NCI-H187 (cell line): ENCODE measurements at regions not wholly inside any gene's neighbourhood (a gene's known extent, or its start where the extent isn't known, plus 50 kb on each side); places are given as distances from the start of the nearest gene placed in this dataset.

ENCODE experiments used
- DNase-seq, 2 experiments: peaks; one replicate each; lab custom pipeline; 2025; lab: John Stamatoyannopoulos, UW

DNA sequence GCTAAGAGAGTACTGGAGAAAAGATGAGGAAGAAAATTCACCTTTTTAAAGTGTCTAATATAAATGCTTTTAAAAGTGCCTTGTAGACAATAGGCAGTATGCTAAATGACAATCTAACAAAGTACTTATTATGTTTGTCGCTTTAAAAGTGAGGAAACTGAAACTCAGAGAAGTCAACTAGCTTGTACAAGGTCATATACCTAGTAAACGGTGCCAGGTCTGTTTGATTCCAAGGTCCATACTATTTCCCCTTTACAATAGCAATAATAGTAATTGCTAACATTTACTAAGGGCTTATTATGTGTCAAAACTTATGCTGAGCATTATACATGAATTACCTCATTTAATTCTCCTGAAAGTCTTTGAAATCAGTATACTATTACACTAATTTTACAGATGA is 328.6 kb upstream of the SLC24A2 start:
- DNase-seq: no peak

DNA sequence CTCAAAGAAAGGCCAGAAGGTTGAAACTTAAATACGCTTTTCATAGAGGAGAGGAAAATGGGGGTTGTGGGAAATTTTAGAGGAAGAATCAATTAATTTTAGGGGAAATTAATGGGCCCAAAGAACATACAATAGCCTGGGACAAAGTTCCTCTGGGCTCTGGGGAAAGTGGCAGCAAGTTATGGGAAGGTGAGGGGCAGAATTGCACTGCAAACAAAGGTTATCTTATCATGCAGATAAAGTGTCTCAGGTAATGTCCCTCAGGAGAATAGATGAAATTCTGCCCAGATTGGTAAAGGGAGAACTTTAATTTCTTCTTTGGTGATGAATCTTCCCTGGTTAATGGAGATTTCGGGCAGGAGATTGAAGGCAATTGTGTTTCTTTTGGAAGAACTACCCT is 326.1 kb upstream of the SLC24A2 start:
- DNase-seq: no peak

DNA sequence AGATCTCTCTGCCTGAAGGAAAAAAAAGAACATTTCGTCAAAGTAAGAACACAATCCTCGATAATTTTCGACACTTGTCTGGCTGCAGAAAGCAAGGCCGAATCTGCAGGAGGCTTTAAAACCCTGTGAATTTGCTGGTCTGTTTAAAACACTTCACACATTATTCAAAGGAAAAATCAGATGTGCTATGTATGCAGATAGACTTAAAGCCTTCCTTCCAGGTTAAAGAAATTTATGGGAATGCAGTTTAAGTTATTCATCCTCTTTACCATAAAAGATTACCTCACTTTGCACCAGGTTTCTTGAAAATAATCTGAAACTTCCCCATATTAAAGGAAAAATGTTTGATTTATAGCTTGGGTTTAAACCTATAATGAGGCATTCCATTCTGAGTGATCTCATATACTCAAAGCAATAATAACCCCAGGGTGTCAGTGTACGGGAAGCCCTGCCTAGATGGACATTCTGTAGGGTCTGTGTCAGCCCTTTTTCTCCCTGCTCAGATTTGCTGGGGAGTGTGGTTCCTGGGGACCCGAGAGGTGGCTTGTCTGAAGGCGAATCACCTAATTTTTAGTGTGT is 323.5 kb upstream of the SLC24A2 start:
- DNase-seq: no peak

DNA sequence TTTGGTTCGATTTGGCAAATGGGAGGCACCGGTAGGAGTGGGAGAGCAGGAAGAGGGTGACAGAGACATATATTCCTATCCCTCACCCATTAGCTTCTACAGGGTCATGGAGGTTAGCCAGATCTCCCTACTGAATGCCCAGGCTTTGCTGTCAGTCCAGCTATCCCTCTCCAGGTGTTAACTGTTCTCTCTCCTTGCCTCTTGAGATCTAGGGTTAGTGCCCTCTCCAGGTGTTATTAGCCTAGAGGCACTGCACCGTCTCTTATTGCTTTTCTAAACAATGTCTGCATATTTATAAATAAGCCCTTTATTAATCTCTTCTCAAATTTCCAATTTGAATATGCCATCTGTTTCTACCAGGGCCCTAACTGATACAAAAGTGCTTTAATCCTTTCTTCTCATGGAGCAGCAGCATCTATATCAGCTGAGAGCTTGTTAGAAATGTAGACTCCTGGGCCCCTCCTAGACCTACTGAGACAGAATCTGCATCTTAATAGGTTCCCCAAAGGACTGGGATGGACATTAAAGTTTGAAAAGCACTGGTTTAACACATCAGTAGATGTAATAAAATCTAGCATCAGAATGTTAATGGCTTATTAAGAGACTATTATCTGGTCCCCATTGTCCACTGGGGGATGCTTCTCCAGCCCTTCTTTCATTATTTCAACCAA is 322.5 kb upstream of the SLC24A2 start:
- DNase-seq: no peak

DNA sequence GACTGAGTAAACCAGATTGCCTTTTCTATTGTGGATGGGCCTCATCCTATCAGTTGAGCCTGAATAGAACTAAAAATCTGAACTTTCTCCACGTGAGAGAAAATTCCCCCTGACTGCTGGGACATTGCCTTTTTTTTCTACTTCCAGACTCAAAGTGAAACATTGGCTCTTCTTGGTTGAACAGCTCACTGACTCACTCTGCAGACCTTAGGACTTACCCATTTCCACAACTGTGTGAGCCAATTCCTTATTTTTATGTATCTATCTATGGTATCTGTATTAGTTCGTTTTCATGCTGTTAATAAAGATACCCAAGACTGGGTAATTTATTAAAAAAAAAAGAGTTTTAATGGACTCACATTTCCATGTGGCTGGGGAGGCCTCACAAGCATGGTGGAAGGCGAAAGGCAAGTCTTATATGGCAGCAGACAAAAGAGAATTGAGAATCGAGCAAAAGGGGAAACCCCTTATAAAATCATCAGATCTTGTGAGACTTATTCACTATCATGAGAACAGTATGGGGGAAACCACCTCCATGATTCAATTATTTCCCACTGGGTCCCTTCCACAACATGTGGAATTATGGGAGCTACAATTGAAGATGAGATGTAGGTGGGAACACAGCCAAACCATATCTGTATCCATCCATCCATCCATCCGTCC is 306.7 kb upstream of the SLC24A2 start:
- no peak for DNase-seq

DNA sequence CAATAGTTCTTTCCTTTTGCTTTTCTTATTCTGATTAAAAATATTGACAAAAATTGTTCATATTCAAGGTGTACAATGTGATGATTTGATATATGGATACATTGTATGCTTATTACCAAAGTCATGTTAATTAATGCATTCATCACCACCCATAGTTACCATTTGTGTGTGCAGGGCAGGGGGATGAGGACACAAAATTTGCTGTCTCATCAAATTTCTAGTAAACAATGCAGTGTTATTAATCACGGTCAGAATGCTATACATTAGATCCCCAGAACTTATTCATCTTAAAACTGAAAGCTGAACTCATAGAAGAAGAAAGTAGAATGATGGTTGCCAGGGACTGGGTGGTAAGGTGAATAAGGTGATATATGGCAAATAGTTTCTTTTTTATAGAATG is 303.7 kb upstream of the SLC24A2 start:
- DNase-seq: no peak

DNA sequence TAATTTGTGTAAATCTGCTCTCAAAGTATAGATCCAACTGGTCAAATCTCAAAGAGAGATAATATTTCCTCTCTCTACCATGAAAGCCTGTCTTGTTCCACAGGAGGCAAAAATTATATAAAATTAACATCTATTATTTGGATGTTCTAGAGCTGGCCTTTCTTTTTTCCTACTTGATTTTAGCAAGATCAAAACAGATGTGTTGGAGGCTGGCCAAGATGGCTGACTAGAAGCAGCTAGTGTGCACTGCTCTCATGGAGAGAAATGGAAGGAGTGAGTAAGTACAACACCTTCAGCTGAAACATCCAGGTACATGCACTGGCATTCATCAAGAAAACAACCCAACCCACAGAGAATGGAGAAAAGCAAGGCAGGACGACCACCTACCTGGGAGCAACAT is 298.6 kb upstream of the SLC24A2 start:
- no peak for DNase-seq

DNA sequence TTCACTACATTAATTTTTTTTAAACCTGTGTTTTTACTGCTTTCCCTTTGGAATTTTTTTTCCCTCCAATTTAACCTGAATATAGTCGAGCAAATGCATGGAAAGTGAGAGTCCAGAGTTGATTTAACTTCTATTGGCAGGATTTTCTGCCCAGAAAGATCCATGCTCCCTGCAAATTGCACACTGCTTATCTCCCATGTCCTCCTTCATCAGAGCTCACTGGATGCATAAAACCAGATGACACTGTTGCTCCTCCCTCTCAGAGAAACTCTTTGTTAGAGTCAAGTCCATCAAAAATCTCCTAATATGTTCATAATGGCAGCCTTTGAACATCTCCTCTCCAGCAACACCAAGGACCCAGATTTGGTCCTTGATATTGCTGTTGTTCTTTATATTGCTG is 297.0 kb upstream of the SLC24A2 start:
- no peak for DNase-seq

DNA sequence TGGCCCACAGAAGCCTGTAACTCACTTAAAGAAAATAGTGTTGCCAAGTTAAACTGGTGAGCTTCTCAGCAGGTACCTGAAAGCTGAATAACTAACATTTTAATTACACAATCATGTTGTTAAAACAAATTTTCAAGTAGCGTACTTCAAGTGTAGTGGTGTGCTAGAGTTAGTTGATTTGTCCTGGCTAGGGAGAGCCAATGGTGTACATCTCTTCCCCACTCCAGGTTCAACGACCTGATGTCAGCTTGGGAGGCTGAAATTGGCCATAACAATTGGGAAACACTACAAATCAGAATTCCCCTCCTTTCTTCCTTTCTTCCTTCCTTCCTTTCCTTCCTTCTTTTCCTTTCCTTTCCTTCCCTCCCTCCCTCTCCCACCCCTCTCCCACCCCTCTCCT is 295.3 kb upstream of the SLC24A2 start:
- DNase-seq: no peak

DNA sequence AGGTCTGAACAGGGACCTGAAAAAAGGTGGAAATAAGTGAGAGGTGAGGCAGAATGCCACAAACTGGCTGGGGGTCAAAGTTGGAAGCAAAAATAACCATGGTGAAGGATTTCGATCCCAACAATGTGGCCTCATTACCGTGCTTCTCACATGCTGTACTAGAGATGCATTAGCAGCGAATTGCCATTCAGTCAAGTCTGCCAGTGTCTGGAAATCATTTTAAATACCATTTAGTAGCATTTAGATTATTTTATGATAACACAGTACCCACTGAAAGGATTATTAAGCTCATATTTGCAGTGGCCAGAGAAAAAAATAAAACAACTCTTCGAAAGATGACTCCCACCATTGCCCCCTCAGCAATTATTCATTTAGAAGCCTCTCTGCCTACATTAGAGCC is 294.6 kb upstream of the SLC24A2 start:
- DNase-seq: no peak

DNA sequence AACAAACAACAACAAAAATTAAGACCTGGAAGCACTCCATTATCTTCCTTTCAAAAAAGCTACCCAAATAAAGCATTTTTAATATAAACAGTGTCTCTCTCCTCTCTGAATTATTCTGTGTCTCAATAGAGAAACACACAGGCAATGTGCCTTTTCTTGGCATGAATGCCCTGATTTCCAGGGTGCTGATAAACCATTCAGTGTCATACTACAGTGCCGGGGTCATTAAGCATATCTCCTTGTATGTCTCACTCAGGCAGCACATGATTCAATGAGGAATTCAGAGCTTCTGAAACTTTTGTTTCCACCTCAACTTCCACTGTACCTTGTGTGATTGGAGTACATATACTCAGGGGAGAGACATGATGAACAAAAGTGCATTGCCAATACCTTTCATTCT is 294.0 kb upstream of the SLC24A2 start:
- no peak for DNase-seq

DNA sequence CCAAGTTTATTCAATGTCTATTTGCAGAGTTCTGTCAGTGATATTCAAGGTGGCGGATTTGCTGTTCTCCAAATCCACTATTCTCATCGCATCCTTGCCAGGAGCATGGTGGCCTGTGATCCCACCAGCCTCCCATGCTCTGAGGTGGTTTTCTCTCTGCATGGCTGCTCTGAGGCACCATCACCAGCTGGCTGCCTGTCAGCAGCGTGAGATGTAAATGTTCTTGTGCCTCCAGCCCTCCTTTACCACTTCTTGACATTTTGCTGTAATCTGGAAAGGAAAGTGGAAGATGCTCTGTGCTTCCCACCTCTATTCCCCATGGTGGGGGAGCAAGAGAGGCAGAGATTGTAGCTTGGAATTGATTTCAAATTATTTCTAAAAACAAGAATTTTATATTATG is 293.6 kb upstream of the SLC24A2 start:
- no peak for DNase-seq

DNA sequence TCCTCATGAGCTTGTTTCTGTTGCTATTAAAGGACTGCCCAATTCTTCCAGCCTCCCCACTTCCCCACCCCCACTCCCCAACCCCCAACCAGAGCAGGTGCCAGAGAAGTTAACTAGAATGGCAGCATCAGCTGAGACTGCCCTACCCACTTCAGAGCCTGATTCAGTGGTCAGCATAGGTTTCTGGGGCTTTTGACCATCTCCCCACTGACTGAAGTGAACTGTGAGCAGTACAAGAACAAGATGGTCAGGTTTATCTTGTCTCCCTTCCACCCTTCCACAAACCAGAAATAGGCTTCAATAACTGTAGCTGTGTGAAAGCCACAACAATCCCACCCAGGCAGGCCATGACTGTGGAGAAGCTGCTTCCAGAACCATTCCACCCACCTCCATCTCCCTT is 289.4 kb upstream of the SLC24A2 start:
- DNase-seq: no peak

DNA sequence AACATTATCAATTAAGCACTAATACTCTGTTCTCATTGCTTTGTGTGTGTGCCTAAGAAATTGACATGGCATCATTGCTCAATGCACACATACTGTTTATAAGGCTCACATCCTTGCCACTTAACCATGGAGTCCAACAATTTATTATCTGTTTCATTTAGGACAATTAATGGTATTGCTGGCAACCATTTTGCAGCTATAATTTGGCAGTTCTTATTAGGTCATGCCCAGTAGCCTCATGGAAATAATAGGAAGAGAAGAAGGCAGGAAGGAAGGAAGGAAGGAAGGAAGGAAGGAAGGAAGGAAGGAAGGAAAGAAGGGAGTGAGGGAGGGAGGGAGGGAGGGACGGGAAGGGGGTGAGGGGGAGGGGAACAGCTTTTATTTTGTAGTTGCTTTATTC is 285.5 kb upstream of the SLC24A2 start:
- no peak for DNase-seq

DNA sequence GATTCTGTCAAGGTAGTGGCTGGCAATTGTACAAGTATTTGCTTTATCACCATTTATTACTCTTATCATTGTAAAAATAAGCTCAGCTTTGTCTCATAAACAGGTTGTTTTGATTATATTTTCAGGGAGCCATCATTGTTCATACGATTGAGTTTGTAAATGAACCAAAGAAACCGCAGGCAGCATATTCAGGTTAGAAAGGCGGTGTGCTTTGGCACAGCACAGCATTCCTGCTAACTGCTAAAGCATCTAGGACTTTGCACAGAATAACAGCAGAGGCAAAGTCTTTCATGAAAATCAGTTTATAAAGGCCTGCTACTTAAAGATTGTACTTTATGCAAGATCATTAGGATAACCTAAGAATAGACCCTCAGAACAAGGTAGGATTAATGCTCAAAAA is 281.5 kb upstream of the SLC24A2 start:
- no peak for DNase-seq

DNA sequence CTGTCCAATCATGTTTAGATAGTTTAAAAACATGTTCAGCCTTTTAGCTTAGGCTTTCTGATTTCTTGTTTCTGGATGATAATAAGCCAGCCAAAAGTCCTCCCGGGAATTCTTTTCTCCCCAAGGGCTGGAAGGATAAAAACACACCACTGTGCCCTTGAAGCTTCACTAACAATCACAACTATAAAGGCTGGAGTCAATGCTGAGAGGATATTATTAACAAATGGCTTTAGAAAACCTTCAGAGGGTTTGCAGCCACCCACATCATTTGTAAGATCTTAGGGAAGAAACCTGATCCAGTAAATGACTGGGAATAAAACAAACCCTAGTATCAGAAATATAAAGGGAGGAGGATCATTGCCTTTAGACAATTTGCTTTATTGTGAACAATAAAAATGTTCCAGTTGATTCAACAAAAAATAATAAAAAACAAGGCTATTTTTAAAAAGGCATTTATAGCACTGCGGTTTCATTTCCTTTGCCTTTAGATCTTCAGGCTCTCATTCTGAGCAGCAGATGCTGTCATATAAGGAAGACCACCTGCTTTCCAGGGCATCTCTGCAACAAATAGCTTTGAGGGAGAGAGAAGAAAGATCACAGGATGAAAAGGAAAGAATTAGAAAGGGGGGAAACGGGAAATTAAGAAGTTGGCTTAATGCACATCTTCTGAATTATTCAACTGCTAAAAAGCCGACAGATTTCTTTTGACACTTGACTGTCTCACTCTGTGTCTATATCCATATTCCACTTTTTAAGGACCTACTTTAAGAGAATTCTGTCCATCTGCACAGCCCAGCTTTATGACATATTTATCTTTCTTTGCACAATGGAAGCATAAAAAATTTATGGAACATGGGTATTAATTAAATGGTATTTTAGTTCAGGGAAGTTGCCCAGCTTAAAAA is 277.2 kb upstream of the SLC24A2 start:
- DNase-seq: no peak

DNA sequence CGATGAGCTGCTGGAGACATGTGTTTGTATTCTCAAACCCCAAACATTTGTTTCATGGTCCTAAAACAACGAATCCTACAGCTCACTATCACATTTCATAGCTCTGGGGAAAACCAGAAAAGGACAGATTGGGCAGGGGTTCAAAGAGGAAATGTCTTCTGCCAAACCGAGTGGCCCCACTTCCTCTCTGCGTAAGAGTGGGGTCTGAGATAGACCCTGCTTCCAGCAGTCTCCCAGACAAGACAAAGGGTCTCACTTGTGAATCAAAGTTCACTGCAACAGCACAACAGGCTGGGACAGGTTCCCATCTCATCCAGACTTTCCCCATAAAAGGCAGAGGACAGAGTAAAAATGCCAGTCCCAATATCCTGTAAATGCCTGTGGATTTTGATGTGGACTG is 276.2 kb upstream of the SLC24A2 start:
- no peak for DNase-seq

DNA sequence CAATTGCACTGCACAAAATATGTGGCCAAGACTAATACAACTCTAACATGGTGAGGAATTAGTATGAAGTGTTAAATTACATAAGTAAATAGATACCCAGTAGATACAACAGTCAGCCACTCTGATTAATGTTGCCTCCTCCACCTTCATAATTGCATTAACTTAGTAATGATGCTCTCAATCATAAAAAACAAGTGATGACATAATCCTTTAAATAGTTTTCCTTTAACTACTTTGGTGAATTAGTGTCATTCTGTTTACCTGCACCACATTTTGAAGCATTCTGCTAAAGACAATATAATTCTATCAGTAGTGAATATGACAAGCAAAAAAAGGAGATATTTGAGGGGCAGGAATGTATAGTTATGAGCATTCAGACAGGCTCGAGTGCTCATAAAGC is 265.9 kb upstream of the SLC24A2 start:
- DNase-seq: no peak

DNA sequence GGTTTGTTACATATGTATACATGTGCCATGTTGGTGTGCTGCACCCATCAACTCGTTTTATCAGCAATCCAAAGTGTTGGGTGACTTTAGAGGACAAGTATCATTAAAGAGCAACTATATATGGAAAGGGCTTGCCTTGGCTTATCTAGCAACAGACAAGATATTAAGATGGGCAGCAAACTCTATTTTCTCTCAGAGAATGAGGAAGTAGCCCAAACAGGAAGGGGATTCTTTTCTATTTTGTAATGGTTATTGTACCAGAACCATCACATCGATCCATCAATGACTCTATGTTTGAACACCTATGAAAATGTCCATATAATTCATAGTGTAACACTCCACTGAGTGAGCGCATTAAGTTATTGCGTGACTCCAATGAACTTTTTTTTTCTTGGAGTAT is 260.1 kb upstream of the SLC24A2 start:
- no peak for DNase-seq

DNA sequence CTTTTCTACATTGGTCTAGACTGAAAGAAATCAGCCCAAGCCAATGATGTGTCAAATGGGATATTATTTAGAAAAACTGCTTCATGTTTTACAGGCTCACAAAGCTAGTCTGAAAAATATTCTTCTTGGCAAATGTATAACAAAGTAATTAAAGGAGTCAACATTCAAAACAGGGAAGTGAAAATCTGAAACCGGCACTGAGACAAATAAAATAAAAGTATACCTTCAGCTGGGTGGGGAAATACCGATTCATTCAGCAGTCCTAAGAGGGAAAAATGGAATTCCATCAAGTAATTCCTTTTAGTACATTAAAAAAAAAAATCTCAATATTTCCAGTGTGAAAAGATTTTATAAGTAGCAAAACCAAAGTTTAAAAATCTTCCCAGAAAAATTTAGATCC is 259.6 kb upstream of the SLC24A2 start:
- DNase-seq: no peak

DNA sequence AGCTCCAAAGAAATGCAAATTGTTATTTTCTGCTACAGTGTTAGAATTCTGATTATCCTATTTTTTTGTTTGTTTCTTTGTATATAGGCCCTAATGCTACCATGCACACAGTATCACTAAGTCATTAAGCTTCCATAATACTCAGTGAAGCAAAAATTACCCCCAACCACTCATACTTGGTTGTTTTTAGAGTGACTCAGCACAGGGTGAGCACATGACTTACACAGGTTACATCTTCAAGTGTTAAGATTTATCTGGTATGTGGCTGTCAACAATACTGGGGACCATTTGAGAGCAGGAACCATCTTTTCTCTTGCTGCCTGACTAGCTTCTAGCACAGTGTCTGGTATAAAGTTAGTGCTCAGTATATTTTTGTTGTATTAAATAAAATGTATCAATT is 255.8 kb upstream of the SLC24A2 start:
- DNase-seq: no peak

DNA sequence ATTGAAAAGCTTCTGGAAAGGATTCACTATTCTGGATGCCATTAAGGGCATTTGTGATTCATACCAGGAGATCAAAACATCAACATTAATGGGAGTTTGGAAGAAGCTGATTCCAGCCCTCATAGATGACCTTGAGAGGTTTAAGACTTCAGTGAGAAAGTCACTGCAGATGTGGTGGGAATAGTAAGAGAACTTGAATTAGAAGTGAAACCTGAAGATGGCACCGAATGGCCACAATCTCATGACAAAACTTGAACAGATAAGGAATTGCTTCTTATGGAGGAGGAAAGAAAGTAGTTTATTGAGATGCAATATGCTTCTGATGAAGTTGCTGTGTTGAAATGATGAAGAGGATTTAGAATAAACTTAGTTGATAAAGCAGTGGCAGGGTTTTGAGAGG is 254.6 kb upstream of the SLC24A2 start:
- DNase-seq: no peak

DNA sequence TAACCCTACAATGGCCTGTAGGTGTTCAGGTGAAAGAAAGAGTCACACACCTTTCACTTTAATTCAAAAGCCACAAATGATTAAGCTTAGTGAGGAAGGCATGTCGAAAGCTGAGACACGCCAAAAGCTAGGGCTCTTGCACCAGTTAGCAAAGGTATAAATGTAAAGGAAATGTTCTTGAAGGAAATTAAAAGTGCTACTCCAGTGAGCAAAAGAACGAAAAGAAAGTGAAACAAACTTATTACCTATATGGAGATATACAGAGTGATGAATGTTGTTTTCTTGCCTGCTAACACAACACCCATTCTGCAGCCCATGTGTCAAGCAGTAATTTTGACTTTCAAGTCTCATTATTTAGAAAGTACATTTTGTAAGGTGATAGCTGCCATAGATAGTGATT is 254.2 kb upstream of the SLC24A2 start:
- no peak for DNase-seq
